MV-4-11 (cell line): ENCODE measurements at regions not wholly inside any gene's neighbourhood (a gene's known extent, or its start where the extent isn't known, plus 50 kb on each side); places are given as distances from the start of the nearest gene placed in this dataset.

ENCODE experiments used
- DNase-seq: peaks from one replicate; lab custom pipeline; 2025; lab: John Stamatoyannopoulos, UW

- DNase-seq: no peak
Observed at GRCh38 chr10:52955337-52955736, 182.8 kb upstream of the MBL2 start.

GRCh38 chr10:52954407-52954806 is 181.8 kb upstream of the MBL2 start:
- DNase-seq: no peak

GRCh38 chr10:52952391-52953055 is 179.9 kb upstream of the MBL2 start:
- DNase-seq: no peak

- peak; percentile 11 for DNase-seq
Observed at GRCh38 chr10:52951824-52952223, 179.2 kb upstream of the MBL2 start.

GRCh38 chr10:52950578-52950977 is 178.0 kb upstream of the MBL2 start:
- no peak for DNase-seq

GRCh38 chr10:52949899-52950298 is 177.3 kb upstream of the MBL2 start:
- DNase-seq: no peak

GRCh38 chr10:52946486-52946885 is 173.9 kb upstream of the MBL2 start:
- DNase-seq: no peak

GRCh38 chr10:52945521-52945920 is 172.9 kb upstream of the MBL2 start:
- peak; percentile 9 for DNase-seq

- no peak for DNase-seq
Observed at GRCh38 chr10:52940921-52941320, 168.3 kb upstream of the MBL2 start.

GRCh38 chr10:52939894-52940293 is 167.3 kb upstream of the MBL2 start:
- no peak for DNase-seq

GRCh38 chr10:52933748-52934147 is 161.2 kb upstream of the MBL2 start:
- DNase-seq: no peak

GRCh38 chr10:52927678-52928077 is 155.1 kb upstream of the MBL2 start:
- DNase-seq: no peak

- no peak for DNase-seq
Observed at GRCh38 chr10:52923520-52923919, 150.9 kb upstream of the MBL2 start.

- DNase-seq: peak; percentile 3
Observed at GRCh38 chr10:52918714-52919305, 146.2 kb upstream of the MBL2 start.

GRCh38 chr10:52915391-52915790 is 142.8 kb upstream of the MBL2 start:
- no peak for DNase-seq

GRCh38 chr10:52911163-52911562 is 138.6 kb upstream of the MBL2 start:
- no peak for DNase-seq

GRCh38 chr10:52908478-52908877 is 135.9 kb upstream of the MBL2 start:
- no peak for DNase-seq

GRCh38 chr10:52906046-52906445 is 133.5 kb upstream of the MBL2 start:
- DNase-seq: no peak

- DNase-seq: no peak
Observed at GRCh38 chr10:52903397-52903938, 130.9 kb upstream of the MBL2 start.

- DNase-seq: no peak
Observed at GRCh38 chr10:52900593-52900992, 128.0 kb upstream of the MBL2 start.

GRCh38 chr10:52897162-52897561 is 124.6 kb upstream of the MBL2 start:
- no peak for DNase-seq

GRCh38 chr10:52895059-52895458 is 122.5 kb upstream of the MBL2 start:
- DNase-seq: no peak

GRCh38 chr10:52890281-52890680 is 117.7 kb upstream of the MBL2 start:
- no peak for DNase-seq

- no peak for DNase-seq
Observed at GRCh38 chr10:52889611-52890010, 117.0 kb upstream of the MBL2 start.
